ENCODE measurements at regions not wholly inside any gene's neighbourhood (a gene's known extent, or its start where the extent isn't known, plus 50 kb on each side); places are given as distances from the start of the nearest gene placed in this dataset.

DNA sequence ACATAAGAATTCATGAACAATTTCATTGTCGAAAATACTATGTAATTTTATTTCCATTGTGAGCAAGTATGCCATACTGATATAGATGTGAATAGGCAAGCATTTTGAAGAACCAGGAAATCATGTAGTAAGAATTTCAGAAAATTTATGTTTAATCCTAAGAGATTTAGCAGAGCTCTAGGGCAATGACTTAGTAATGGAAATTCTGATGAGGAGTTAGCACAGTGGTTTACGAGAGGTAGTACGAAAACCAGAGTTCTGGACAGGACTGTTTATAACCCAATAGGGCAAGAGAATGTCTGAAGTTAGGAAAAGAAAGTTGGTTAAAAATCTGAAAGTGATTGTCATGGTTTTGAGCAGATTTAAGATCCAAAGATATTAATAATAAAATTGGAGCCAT lies 439.6 kb upstream of the DEPDC1 start:
- TF ChIP-seq, protein P1, sequence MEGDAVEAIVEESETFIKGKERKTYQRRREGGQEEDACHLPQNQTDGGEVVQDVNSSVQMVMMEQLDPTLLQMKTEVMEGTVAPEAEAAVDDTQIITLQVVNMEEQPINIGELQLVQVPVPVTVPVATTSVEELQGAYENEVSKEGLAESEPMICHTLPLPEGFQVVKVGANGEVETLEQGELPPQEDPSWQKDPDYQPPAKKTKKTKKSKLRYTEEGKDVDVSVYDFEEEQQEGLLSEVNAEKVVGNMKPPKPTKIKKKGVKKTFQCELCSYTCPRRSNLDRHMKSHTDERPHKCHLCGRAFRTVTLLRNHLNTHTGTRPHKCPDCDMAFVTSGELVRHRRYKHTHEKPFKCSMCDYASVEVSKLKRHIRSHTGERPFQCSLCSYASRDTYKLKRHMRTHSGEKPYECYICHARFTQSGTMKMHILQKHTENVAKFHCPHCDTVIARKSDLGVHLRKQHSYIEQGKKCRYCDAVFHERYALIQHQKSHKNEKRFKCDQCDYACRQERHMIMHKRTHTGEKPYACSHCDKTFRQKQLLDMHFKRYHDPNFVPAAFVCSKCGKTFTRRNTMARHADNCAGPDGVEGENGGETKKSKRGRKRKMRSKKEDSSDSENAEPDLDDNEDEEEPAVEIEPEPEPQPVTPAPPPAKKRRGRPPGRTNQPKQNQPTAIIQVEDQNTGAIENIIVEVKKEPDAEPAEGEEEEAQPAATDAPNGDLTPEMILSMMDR (IDR thresholded peaks at IDR 0.05): no peak
- TF ChIP-seq EP300 (IDR thresholded peaks at IDR 0.05): no peak

Data from gastroesophageal sphincter (tissue), 3 donors.